GM19397 (cell line): ENCODE measurements at regions not wholly inside any gene's neighbourhood (a gene's known extent, or its start where the extent isn't known, plus 50 kb on each side); places are given as distances from the start of the nearest gene placed in this dataset.

Experiments
- ATAC-seq: cut with Tn5 transposase; IDR thresholded peaks from one replicate; pipeline ENCODE4 v1.9.1; 2021; ENCODE audit warnings: mild to moderate bottlenecking, moderate library complexity; ENCODE audit not compliant: unreplicated experiment

DNA sequence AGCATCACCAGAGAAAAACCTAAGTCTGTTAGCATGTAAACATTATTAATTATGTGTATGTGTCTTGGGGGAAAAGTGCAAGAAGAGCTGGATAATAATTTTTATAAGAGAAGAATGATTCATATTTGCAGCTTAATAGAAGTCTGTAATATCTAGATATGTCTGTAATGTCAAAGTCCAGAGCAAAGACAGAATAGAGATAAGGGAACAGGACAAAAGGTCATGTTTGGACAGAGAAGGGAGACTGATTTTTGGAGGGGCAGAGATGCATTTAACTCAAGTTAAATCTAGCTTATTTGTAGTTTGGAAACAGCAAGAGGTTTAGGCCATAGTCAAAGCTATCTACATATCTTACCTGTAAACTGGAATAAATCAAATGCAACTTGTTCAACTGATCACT lies 61.2 kb downstream of the MAGED1 start:
- ATAC-seq = no peak

DNA sequence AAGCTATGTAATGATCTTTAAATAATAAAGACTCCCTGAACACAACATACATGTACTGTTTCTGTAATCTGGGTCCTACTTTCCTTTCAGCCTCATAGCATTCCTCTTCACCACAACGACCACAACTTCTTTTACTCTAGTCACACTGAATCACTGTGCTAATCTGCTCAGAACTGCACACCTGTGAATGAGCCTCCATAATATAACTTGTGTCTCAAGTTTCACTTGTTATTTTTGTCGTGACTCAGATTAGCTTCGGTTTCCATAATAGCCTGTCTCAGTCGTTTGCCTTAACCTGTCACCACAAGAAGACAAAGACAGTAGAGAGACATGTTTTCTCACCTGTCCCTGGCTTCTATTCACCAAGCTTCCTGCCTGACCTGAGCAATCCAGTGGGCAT lies 61.8 kb downstream of the MAGED1 start:
- ATAC-seq = peak; percentile 96

DNA sequence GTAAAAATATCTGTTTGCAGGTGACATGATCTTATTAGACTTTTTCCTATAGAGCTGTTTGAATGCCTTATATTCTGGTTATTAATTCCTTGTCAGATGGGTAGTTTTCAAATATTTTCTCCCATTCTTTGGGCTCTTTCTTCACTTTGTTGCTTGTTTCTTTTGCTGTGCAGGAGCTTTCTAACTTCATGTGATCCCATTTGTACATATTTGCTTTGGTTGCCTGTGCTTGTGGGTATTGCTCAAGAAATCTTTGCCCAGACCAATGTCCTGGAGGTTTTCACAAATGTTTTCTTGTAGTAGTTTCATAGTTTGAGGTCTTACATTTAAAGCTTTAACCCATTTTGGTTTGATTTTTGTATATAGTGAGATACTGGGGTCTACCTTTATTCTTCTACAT lies 63.0 kb downstream of the MAGED1 start:
- no peak for ATAC-seq

DNA sequence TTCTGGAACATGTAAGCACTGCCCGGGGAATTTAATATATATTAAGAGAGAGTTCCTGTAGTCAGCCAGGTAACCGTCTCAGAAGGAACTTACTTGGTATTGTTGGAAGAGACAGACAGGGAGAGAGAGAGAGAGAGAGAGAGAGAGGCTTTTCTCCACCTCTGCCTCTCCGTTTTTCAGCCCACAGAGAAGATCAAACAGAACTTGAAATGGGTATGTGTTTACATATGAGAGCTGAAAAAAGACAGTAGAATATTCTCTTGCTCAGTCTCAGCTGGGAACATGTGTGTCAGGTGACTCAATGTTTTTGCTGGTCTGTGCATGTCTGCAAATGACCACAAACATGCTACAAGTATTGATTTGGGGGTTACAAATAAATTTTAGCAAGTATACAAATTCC lies 81.9 kb downstream of the MAGED1 start:
- ATAC-seq = no peak

DNA sequence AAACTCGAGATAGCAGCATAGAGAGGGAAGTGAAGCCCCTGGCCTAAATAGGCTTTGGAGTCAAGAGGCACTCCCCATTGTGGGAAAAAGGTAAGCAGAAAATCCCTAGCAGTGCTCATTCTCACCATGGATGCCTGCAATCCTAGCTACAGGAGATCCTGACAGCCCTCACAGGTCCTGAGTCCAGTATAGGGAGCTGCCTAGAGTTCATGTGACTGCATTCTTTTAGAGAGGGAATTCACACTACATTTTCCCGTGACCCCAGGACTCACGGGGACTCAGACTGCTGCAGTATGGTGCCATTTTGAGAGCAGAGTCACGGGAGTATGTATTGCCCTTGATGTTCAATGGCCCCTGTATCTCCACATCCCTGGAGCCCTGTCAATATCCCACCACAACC lies 82.4 kb downstream of the MAGED1 start:
- no peak for ATAC-seq

DNA sequence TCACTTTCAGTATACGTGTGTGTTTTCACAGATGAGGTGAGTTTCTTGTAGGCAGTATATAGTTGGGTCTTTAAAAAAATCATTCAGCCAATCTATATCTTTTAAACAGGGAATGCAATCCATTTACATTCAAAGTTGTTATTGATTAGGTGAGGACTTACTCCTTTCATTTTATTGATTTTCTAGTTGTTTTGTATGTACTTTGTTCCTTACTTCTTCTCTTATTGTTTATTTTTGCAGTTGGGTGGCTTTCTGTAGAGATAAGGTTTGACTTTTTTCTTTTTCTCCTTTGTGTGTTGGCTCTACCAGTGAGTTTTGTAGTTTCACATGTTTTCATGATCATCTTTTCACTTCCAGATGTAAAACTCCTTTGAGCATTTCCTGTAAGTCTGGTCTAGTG lies 83.1 kb downstream of the MAGED1 start:
- no peak for ATAC-seq
